Gastrocnemius medialis (tissue), 4 donors: ENCODE measurements at regions not wholly inside any gene's neighbourhood (a gene's known extent, or its start where the extent isn't known, plus 50 kb on each side); places are given as distances from the start of the nearest gene placed in this dataset.
A peak's percentile ranks its signal among the peaks of the same experiment; 100 is the strongest.

Experiments used
- ATAC-seq, 2 donors: fragments of 150-250 bp; one replicate each; pipeline ENCODE4 v1.9.1; 2016
- DNase-seq, 2 donors: peaks; one replicate each; pipeline ENCODE4 v3.0.0-alpha.2; 2019
- H3K27ac ChIP-seq, 4 donors: fragments of 200-600 bp; sonication (generic); 1 replicate in 1 of 4; 2 replicates in 3 of 4; pipeline ENCODE4 v1.5.1; 2016 to 2018; ENCODE audit warnings: mild to moderate bottlenecking in 2 of 4, moderate library complexity in 1 of 4
- H3K27me3 ChIP-seq, 3 donors: fragments of 200-600 bp; sonication (generic) in 2 of 3; 1 replicate in 1 of 3; 2 replicates in 2 of 3; pipeline versions ENCODE4 v1.5.1 to v1.6.0; 2016 to 2019; ENCODE audit warnings: mild to moderate bottlenecking in 1 of 3, moderate library complexity in 1 of 3
- H3K36me3 ChIP-seq, 2 donors: fragments of 200-600 bp; sonication (generic) in 1 of 2; one replicate each; pipeline ENCODE4 v1.5.1; 2017 to 2018
- H3K4me1 ChIP-seq, 2 donors: fragments of 200-600 bp; sonication (generic) in 1 of 2; one replicate each; pipeline ENCODE4 v1.5.1; 2016 to 2017; ENCODE audit warnings: mild to moderate bottlenecking in 2 of 2
- H3K4me3 ChIP-seq, 4 donors: fragments of 200-600 bp; sonication (generic) in 3 of 4; 1 replicate in 1 of 4; 2 replicates in 3 of 4; pipeline ENCODE4 v1.5.1; 2016 to 2019; ENCODE audit warnings: mild to moderate bottlenecking in 2 of 4
- H3K9me3 ChIP-seq, 3 donors: fragments of 200-600 bp; sonication (generic) in 2 of 3; 1 replicate in 1 of 3; 2 replicates in 2 of 3; pipeline ENCODE4 v1.5.1; 2016 to 2019
- CTCF ChIP-seq, 5 experiments: fragments of 450-650 bp in 3 of 5; fragments of 200-600 bp in 2 of 5; sonication (generic) in 2 of 5; IDR thresholded peaks in 4 of 5; conservative IDR thresholded peaks in 1 of 5; 1 replicate in 4 of 5; 2 replicates in 1 of 5; pipeline ENCODE4 v1.5.1; 2016 to 2019; ENCODE audit warnings: antibody characterized with exemption in 5 of 5, mild to moderate bottlenecking in 3 of 5, moderate library complexity in 3 of 5
- POLR2A ChIP-seq, 2 donors: fragments of 450-650 bp; IDR thresholded peaks; one replicate each; pipeline ENCODE4 v1.6.1; 2017; ENCODE audit warnings: antibody characterized with exemption in 2 of 2, mild to moderate bottlenecking in 2 of 2, moderate library complexity in 2 of 2
- in situ Hi-C, 4 donors: fragments of 200-750 bp; cut with MboI; loops; one replicate each; pipeline versions ENCODE4 v1.15.0 to v1.8.0; 2017; ENCODE audit warnings: low sequenced_read_pairs in 4 of 4
- intact Hi-C: fragments of 100-400 bp; cut with DNase I; formaldehyde crosslinking; loops from one replicate; pipeline ENCODE4 v1.15.1; 2023; ENCODE audit warnings: low total_unique reads

- ATAC-seq: peak; percentile 62 to 64
These were observed 238.8 kb downstream of the EDEM1 start for GRCh38 chr3:5426094-5426883.

GRCh38 chr3:5427021-5427420, 239.5 kb downstream of the EDEM1 start:
- in situ Hi-C loops: no loop called here

More at GRCh38 chr3:5426094-5426883, 238.8 kb downstream of the EDEM1 start:
- no peak overlapping the region for H3K27ac ChIP-seq
- in situ Hi-C loops (no loop called here), intact Hi-C loops (no loop called here)
- no peaks in the 10 kb centered on the region for H3K4me1 ChIP-seq
- H3K36me3 ChIP-seq: no peaks in the 10 kb centered on the region
- H3K27me3 ChIP-seq: no peaks in the 10 kb centered on the region
- H3K9me3 ChIP-seq: no peaks in the 10 kb centered on the region
- peak; percentile 28 to 33 for DNase-seq
- peak in 3 of 5 experiments; percentile 52 to 57 (median 53) for TF ChIP-seq CTCF (IDR thresholded peaks at IDR 0.05 in 4 of 5, conservative IDR thresholded peaks at IDR 0.05 in 1 of 5)
- TF ChIP-seq POLR2A (IDR thresholded peaks at IDR 0.05): no peak
- H3K4me3 ChIP-seq: no peak overlapping the region

GRCh38 chr3:5427938-5428337, 240.4 kb downstream of the EDEM1 start:
- Histone ChIP-seq H3K4me3 (no peak overlapping the region), H3K9me3 (no peaks in the 10 kb centered on the region), H3K27me3 (no peaks in the 10 kb centered on the region), H3K36me3 (no peaks in the 10 kb centered on the region), H3K4me1 (no peaks in the 10 kb centered on the region), H3K27ac (no peak overlapping the region)
- intact Hi-C loops (no loop called here), in situ Hi-C loops (no loop called here)
- no peak for ATAC-seq
- TF ChIP-seq CTCF (IDR thresholded peaks at IDR 0.05 in 4 of 5, conservative IDR thresholded peaks at IDR 0.05 in 1 of 5) (no peak), POLR2A (IDR thresholded peaks at IDR 0.05) (no peak)
- DNase-seq: no peak

More at GRCh38 chr3:5427021-5427420, 239.5 kb downstream of the EDEM1 start:
- no peaks in the 10 kb centered on the region for H3K4me1 ChIP-seq
- H3K9me3 ChIP-seq: no peaks in the 10 kb centered on the region
- ATAC-seq (no peak), DNase-seq (no peak)
- H3K27ac ChIP-seq: no peak overlapping the region
- TF ChIP-seq CTCF (IDR thresholded peaks at IDR 0.05 in 4 of 5, conservative IDR thresholded peaks at IDR 0.05 in 1 of 5) (no peak), POLR2A (IDR thresholded peaks at IDR 0.05) (no peak)
- no peaks in the 10 kb centered on the region for H3K36me3 ChIP-seq
- H3K4me3 ChIP-seq: no peak overlapping the region
- intact Hi-C loops: no loop called here
- no peaks in the 10 kb centered on the region for H3K27me3 ChIP-seq

- Histone ChIP-seq H3K36me3 (no peaks in the 10 kb centered on the region), H3K4me1 (no peaks in the 10 kb centered on the region), H3K9me3 (no peaks in the 10 kb centered on the region), H3K4me3 (no peak overlapping the region), H3K27ac (no peak overlapping the region), H3K27me3 (no peaks in the 10 kb centered on the region)
- intact Hi-C loops: no loop called here
- DNase-seq (no peak), ATAC-seq (no peak)
- in situ Hi-C loops: no loop called here
- TF ChIP-seq POLR2A (IDR thresholded peaks at IDR 0.05): no peak
- TF ChIP-seq CTCF (IDR thresholded peaks at IDR 0.05 in 4 of 5, conservative IDR thresholded peaks at IDR 0.05 in 1 of 5): no peak
These were observed 241.4 kb downstream of the EDEM1 start for GRCh38 chr3:5428607-5429516.
